Kidney tubule cell (primary cell): ENCODE measurements at regions not wholly inside any gene's neighbourhood (a gene's known extent, or its start where the extent isn't known, plus 50 kb on each side); places are given as distances from the start of the nearest gene placed in this dataset.
"Not testable (repeated sequence)": the region's sequence is repeated elsewhere in the genome, so short reads cannot be mapped to it uniquely, and the experiment has no call there.

ENCODE experiments used
- DNase-seq: peaks from one replicate; pipeline ENCODE4 v3.0.0-alpha.2; 2018; ENCODE audit warnings: low spot score

DNA sequence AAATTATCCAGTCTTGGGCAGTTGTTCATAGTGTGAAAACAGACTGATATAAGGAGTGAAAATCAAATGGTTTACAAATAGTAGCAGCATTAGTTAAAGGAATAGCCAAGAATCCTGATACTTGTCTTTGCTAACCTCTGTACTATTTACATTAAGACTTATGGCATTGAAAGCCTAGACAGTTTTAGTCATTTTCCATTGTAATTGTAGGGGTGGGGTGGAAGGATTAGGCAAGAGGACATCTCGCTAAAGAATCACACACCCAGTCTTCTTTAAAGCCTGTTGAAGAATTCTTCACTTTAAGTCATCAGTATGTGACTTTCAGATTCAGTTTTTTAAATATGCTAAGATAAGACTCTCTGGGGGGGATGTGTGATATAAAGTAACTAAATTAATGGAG, 207.5 kb upstream of the PHACTR1 start:
- no peak for DNase-seq

DNA sequence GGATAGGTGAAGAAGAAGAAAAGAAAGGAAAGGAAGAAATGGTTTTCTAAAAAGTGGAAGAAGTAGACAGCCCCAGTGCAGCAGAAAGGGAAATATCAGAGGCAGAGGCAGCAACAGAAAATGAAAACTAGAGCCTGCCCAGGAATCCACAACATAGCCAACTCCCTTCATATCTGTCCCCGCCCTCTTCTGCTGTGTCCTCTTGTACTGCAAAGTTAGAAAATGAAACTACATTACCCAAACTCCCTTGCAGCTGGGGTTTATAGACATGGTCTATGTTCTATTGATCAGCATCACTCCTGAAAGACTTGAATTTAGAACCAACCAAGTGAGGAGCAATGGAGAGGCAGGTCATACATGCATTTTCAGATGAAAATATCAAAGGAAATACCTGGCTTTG, 200.5 kb upstream of the PHACTR1 start:
- no peak for DNase-seq

DNA sequence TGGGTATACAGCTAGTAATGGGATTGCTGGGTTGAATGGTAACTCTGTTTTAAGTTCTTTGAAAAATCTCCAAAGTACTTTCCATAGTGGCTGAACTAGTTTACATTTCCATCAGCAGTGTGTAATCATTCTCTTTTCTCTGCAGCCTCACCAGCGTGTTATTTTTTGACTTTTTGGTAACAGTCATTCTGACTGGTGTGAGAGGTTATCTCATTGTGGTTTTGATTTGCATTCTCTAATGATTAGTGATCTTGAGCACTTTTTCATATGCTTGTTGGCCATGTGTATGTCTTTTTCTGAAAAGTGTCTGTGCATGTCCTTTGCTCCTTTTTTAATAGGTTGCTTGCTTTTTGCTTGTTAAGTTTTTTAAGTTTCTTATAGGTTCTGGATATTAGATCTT, 194.2 kb upstream of the PHACTR1 start:
- no peak for DNase-seq

DNA sequence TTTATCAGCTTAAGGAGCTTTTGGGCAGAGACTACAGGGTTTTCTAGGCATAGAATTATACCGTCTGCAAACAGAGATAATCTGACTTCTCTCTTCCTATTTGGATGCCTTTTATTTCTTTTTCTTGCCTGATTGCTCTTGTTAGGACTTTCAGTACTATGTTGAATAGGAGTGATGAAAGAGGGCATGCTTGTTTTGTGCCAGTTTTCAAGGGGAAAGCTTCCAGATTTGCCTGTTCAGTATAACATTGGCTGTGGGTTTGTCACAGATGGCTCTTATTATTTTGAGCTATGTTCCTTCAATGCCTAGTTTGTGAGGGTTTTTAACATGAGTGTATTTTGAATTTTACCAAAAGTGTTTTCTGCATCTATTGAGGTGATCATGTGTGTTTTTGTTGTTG, 192.8 kb upstream of the PHACTR1 start:
- no peak for DNase-seq

DNA sequence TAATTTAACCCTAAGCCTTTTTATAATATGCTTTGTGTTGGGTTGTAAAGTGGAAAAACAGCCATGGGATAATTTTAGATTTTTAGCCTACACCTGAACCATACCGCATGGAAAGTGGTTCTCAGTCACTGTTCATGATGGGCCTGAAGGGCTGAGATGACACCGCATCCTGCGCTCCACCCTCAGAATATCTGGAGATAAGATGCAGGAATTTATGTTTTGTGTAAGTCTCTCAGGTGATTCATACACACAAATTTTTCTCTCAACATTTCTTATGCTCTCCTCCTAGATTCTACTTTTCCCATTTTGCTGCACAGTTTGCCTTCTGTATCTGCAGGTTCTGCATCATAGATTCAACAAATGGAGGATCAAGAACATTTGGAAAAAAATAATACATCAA, 191.3 kb upstream of the PHACTR1 start:
- DNase-seq = no peak

DNA sequence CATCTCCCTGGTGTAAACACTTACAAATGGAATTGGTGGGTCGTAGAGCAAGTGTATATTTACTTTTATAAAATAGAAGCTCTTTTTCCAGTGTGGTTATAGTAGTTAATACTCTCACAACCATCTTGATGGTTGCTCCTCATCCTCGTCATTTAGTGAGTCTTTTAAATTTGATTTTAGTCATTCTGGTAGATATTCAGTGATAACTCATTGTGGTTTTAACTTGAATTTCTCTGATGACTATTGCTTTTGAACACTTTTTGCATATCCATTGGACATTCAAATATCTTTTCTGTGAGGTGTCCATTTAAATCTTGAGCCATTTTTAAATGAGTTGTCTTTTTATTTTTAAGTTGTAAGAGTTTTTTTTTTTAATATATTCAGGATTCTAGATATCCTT, 189.2 kb upstream of the PHACTR1 start:
- DNase-seq = no peak

DNA sequence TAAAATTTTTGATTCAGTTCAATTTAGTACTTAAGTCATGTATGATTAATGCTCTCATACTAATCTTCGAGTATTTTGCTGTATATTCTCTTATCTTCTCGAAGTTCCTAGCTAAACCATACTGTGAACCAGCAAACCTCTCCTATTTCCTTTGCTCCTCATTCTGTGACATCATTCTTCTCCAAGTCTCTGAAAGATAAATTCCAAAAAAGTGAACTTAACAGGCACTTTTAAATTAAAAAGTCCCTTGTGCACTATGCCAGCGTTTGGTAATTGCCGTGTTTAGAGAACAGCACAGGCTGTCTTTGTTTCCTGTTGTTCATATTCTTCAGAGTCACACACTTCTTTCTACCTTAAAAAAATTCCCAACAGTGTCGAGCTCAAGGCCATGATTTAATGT, 188.4 kb upstream of the PHACTR1 start:
- DNase-seq = no peak

DNA sequence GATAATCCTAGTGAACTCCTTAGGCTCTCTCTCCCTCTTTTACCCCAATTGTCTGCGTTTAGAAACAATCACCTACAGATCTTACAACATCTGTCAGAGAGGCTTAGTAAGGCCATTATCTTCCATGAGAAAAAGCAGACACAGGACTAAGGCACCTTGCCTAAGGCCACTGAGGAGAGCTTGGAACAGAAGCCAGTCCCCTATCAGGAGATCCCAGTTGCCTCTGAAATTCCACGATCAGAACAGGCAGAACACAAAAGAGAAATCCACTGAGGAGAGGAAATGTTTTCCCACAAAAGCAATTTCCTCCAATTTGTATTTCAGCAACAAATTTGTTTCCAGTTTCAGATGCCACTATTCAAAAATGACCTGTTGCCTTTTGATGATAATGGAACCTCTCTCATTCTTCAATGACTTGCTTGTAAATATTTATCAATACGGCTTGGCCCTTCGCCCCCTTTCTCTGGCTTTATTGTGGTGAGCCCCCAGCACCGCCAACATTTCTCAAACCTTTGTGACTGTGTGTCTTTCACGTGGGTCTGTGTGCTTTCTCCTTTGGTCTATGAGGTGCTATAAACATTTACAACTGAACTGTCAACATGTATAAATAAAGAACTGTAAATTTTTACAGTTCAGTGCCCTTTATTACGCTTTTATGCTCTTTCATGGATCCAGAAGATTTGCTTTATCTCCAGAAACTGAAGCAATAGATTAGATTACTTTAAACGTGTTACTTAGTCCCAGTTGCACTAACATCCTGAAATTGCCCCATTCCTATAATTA, 187.8 kb upstream of the PHACTR1 start:
- DNase-seq = no peak

DNA sequence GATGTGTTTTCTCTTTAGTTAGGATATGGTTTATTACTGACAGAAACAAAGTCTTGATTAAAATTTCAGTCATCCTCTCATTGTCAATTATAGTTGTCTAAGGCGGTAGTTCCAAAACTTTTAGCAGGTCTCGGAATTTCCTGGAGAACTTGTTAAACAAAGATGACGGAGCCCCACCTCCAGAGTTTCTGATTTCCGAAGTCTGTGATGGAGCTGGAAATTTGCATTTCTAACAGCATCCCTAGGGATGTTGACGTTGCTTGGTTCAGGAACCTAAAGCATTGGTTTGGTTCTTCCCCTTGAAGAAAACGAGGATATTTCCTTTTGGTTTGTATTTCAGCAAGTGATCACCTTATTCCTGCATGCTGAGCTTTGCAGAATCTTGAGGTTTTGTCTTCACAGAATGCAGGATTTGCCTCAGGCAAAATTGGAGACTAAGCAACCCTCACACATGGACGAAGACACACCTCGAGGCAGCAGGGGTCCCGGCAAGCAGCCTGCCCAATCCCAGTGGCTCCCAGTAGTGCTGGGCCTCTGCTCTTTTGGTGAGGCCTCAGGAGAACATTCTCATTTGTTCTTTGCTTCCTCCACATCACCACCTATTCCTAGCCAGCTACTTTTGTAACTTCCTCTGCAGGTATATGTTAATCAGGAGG, 187.1 kb upstream of the PHACTR1 start:
- no peak for DNase-seq

DNA sequence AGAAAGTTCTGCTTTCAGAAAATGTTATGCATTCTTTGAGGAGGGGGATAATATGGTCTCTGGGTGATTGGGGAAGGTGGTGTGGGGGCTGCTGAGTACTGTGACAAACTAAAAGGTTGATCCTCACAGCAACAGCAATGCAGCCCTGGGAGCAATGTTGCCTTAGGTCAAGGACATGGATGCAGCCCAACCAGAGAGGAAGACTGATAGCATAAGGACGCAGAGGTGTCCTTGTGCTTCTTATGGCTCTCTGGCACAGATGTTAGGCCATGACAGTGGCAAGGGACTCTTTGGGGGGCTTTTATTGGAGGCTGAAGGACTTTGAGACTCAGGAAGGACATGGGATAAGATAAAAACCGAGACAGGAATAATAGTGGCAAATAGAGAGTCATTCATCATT, 186.2 kb upstream of the PHACTR1 start:
- no peak for DNase-seq

DNA sequence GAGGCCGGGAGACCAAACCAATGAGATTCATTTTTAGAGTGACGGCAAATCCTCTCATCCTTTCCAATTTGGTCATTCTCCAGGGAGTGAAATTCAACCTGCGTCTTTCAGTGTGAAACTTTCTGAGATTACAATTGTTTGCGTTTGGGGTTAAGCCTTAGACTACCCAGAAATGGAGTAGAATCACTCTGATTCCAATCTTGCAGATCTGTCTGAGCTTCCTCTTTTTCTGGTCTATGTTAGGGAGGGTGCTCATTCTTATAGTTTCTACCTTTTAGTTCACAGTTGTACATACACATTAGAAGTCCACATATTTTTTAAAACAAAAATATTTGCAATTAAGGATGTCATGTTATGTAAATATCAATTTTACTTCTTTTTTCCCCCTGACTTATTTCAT, 183.0 kb upstream of the PHACTR1 start:
- DNase-seq = no peak

DNA sequence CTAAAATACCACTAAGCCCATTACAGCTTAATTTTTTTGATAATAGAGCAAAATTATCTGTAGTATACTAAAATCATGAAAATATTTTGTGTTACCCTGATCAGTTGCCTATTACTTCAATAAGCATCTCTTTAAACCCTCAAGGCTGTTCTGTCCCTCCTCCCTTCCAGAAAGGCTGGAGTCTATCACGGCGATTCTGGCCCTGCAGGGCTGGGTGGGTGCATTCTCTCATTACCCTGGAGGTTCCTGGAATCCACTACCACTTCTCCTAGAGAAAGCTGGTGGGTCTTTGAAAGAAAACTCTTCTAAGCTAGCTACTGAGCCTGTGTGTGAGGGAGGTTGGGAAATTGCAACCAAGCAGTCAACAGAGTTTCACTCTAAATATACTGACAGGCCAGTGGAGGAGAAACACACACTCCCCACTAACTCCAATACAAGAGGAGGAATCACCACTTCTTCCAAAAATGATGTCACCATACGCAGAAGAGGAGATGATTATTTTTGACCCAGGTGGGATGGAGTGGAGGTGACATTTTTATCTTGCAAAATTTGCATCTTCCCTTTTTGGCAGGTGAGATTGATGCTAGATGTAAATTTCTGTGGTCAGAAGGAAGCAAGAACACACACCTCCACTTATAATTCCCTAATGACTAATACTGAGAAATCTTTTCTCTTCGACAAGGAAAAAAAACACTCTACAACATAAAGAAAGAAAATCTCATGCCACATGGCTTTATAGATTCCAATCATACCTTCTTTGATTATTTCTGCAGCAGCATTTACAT, 182.3 kb upstream of the PHACTR1 start:
- no peak for DNase-seq

DNA sequence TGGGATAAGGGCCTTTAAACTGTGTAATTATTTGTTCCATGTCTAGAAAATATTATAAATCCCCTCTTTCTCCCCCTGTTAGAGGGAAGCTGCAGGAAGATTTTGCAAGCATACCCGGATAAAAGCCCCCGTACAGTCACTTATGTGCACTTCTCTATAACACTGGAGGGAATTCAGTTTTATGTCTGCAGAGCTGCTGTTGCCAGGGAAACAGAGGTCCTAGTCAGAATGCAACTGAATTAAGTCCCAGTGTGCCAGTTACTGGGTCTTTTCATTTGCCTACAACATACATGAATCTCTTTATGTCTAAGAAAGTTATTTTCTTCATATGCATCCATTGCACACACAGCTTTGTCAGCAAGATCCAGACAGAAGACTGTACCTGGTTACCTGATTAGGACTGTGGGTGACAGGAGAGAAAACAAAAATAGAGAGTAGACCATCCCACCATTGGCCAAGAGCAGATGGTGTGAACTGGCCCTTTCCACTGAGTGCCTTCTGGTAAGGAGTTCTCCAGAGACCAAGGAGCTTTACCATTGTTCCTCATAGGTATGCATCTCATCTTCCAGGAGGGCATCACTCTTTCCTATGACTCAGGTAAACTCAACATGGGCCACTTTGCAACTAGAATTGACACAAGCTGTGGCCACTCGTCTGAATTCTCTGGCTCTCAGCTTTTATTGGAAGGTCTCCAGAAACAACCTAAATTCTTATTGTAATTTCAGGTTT, 180.8 kb upstream of the PHACTR1 start:
- DNase-seq = no peak

DNA sequence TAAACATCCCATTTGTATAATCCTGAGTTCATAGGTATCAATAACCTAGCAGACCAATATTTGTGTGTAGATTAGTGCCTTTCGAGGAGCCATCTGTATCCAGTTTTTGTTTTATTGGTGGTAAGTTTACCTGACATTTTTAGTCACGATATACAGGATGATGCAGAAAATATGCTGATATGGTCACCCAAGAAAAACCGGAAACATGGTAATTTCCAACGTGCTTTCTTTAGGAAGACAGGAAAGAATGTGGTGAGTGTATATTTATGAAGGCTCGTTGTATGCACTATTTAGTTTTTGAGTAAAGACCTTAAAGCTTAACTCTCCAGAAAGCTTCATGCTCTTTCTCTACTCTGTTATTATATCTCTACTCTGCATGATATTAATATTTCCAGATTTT, 180.2 kb upstream of the PHACTR1 start:
- DNase-seq = no peak

DNA sequence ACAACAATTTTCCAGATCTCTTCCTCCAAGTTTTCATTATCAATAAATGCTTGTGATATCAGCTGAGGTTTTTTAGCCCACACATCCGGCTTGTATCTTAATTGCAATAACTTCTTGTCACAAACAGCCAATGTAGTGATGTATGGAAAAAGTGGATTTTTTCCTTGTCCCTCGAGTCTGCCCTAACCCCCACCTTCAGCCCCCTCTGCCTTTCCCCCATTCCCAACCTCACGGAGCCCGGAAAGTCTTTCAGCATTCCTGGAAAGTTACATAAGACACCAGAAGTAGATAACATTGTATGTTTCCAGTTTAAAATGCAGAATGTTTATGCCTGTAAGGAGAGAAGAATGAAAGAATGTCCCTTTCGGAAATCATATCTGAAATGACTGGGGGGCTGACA, 179.2 kb upstream of the PHACTR1 start:
- DNase-seq = no peak

DNA sequence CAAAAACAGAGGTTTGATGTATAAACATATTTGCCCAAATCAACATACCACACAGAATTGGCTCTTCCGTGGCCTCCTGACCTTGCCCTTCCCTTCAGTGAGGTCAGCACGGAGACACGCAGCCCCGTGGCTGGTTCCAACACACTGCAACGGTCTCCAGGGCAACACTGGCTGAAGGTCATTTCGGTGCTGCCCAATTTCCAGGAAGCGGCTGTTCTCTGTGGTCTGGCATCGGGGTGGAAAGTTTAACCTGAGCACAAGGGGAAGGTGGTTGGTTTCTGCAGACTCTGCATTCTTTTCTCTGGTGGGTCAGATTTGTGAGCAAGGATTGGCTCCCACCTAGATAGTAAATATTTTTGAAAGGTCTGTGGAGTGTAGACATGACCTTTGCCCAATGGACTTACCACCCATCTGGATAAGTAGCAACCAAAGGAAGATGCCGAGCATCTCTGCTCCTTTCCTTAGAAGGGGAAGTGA, 177.6 kb upstream of the PHACTR1 start:
- peak; percentile 89 for DNase-seq

DNA sequence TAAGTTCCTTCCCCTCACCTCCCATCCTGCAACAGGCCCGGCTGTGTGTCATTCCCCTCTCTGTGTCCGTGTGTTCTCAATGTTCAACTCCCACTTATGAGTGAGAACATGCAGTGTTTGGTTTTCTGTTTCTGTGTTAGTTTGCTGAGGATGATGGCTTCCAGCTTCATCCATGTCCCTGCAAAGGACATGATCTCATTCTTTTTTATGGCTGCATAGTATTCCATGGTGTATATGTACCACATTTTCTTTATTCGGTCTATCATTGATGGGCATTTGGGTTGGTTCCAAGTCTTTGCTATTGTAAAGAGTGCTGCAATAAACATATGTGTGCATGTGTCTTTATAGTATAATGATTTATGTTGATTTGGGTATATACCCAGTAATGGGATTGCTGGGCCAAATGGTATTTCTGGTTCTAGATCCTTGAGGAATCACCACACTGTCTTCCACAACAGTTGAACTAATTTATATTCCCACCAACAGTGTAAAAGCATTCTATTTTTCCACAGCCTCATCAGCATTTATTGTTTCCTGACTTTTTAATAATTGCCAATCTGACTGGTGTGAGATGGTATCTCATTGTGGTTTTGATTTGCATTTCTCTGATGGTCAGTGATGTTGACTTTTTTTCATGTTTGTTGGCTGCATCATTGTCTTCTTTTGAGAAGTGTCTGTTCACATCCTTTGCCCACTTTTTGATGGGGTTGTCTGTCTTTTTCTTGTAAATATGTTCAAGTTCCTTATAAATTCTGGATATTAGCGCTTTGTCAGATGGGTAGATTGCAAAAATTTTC, 174.1 kb upstream of the PHACTR1 start:
- not testable (repeated sequence) for DNase-seq

DNA sequence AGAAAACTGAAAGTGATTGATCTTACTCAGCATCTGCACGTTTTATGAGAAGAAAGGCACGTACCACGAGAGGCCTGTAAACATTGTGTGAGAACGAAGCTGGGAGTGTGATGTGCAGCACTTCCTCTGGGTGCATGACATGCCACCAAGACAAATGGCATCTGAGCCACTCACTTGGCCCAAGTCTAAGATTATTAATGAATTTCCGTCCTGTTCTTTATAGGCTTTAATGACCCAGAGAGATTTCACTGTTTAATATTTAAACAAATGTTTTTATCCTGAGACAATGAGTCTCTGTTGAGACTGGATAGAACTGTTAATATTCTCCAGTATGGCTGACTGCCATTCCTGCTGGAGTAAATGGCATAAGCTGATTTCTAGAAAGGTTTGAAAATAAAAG, 172.6 kb upstream of the PHACTR1 start:
- peak; percentile 93 for DNase-seq

DNA sequence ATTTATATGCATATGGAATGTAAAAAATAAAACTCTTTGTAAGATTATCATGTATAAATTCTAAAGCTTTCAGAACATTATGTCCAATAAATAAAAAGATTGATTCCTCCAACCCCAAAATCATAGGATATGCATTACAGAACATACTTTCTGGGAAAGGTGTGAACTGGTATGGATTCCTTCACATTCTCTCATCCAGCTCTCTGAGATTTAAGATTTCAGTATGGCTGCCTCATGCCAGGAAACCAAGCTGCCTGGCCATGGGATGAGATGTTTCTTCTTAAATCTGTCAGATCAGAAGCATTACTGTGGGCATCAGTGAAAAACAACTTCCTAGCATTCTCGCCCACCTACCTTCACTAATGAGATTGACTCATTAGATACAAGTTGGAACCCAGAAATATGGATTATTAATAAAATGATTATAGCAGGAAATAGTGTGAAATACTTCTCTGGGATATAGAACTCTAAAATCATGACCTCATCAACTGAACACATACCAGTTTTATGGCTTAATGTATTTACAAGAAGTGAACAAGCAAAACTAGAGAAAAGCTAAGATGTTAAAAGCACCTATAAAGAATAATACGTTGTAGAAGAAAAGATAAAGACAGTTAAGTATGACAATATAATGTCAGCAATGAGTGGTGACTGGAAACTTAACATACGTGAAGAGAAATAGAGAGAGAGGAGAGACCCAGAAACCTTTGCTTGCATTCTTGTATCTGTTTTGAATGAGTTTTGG, 171.6 kb upstream of the PHACTR1 start:
- peak; percentile 25 for DNase-seq

DNA sequence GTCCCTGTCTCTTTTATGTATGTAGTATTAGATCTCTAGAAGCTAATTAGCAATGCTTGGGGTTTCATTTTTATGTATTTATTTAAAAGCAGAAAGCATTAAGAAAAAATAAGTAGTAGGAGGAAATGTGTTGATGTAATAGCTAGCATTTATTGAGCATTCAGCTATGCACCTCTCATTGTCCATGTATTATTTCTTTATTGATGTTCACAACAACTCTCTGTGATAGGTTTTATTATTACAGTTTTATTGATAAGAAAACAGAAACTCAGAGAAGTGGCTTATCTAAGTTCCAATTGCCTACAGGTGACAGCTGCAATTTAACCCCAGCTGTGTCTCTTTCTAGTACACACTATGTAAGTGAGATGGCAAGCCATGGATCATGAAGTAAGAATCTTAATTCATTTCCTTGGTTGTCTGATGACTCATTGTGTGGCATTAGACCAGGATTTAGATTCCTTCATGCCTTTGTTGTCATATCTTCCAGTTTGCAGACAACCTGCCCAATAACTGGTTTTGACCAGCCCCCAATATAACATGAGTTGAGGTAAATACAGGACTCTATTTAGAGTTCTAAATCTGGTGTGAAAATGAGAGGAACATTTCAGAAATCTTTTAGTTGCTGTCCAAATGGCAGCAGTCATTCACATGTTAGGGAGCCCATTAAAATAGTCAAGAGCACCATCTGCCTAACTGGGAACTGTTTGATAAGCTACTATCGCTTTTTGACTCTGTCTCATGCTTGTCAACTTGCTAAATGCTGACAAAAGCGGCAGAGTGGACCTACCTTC, 170.8 kb upstream of the PHACTR1 start:
- peak; percentile 91 for DNase-seq
